NOMO-1 treated with DMSO at 0.1 percent for 48 hours (cell line): ENCODE measurements at regions not wholly inside any gene's neighbourhood (a gene's known extent, or its start where the extent isn't known, plus 50 kb on each side); places are given as distances from the start of the nearest gene placed in this dataset.

Experiments used
- DNase-seq: peaks from one replicate; lab custom pipeline; 2025; ENCODE audit not compliant: unreplicated experiment; lab: John Stamatoyannopoulos, UW

DNA sequence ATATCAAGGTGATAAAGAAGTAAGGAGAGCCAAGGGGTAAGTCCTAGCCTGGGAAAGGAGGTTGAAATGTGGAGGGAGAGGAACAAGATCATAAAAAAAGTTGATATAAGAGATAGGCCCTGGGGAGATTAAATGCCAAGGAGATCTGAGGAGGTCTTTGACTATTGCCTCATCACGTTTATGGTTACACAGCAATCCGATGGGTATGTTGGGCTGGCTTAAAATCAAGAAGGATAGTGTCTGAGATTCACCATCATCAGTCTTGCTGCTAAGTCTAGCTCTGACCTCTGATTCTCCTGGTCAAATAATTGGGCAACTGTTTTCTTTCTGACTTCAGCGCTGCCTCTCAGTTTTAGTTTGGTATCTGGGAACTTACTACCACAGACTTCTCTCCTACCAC lies 416.3 kb downstream of the GPATCH2 start:
- DNase-seq, result no peak

DNA sequence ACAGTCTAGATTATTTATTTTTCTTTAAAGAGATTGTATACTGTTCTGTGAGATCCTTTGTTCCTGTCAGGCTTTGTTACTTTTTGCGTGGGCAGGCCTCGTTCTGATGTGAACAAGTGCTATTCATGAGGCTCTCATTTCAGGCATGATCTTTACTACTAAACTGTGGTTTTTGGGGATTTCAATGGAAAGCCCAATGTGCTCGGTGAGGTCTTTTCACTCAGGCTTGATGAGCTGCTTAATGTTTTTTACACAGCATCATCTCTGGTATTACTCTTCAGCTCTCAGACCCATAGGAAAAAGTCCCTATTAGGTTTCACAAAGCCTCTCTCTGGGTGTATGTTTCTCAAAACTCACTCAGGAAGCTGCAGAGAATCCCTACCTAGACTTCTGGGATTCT lies 419.4 kb downstream of the GPATCH2 start:
- no peak for DNase-seq

- DNase-seq, result no peak
Measured at GRCh38 chr1:217205578-217205977, 425.3 kb downstream of the GPATCH2 start.

GRCh38 chr1:217196616-217197015 lies 434.3 kb downstream of the GPATCH2 start:
- DNase-seq, result no peak

- no peak for DNase-seq
Measured at GRCh38 chr1:217193151-217193550, 437.7 kb downstream of the GPATCH2 start.

DNA sequence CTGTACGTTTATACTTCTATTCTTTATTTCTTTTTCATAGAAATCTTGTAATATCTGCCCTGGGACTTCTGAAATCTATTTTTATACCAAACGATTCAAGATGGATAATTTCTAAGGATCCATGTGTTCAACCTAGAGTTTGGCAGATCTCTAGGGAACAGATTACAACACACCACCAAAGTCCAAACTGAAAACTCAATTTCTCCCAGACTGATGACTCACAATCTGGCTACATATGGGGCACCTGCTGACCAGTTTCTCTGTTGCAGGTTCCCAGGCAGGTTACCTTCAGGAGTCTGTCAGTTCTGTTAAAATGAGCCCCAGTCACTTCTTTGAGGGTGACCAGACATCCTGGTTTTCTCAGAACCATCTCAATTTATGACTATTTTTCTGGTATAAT lies 439.4 kb downstream of the GPATCH2 start:
- DNase-seq, result no peak

GRCh38 chr1:217190359-217190758 lies 440.5 kb downstream of the GPATCH2 start:
- DNase-seq, result no peak

DNA sequence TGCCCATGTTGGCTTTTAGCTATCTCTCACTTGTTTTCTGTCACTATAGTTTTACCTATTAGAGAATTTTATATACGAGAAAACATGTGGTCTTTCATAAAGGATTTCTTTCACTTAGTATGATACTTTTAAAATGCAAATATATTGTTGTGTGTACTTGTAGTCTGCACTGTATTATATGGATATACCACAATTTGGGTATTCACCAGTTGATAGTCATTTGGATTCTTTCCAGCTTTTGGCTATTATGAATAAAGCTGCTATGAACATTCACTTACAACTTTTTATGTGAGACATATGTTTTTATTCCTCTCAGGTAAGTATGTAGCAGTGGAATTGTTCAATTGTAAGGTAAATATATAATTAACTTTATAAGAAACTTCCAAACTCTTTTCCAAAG lies 441.5 kb downstream of the GPATCH2 start:
- DNase-seq, result no peak

GRCh38 chr1:217188280-217189237 lies 442.3 kb downstream of the GPATCH2 start:
- DNase-seq, result no peak

GRCh38 chr1:217186664-217187063 lies 444.2 kb downstream of the GPATCH2 start:
- DNase-seq, result no peak

DNA sequence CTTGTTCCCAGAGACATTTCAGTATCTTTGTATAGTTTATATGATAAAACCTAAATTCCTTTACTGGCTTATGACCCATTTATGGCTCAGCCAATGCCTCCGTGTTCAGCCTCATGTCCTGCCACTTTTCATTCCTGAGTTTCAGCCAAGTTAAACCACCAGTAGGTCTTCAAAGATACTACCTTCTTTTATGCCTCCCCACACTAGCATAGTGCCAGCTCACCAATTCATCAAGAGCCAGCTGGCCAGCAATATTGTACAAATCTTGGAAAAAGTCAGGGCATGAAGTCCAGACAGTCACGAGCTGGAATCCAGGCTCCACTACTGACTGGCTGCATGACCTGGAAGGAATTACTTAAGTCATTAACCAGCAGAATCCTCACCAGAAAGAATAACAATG lies 446.0 kb downstream of the GPATCH2 start:
- DNase-seq, result no peak

DNA sequence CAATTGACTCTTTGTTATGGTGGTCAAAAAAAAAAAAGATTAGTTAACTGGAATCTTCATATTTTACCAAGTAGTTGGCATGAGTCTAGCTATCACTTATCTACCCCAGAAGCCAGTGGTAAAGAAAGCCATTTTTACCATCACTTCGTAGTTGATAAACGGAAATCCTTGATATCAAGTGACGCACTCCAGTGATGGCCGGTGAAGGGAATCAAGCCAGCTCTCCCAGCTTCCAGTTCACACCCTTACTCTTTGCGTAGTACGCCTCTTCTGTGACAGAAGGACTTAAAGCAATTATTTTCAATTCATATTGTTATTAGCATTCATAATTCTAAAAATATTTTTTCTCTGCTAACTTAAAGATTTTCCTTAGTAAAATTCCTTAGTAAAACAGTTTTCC lies 447.9 kb downstream of the GPATCH2 start:
- no peak for DNase-seq

DNA sequence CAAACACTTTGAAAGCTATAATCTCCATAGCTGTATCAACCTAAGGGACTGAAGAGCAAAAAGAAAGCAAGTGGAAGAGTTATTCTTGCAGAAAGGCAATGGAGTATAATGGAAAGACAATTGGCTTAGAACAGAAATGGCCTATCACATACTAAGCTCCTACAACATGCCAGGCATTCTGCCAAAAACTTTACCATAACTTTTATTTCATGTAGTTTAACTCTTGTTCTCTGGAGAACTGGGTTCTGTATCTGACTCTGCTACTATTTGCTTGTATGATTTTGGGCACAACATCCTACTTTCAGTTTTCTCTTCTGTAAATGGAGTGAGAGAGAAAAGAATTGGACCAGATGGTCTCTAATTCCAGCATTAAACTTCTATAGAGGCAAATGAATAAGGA lies 449.1 kb downstream of the GPATCH2 start:
- DNase-seq, result no peak

- DNase-seq, result no peak
Measured at GRCh38 chr1:217181176-217181746, 449.6 kb downstream of the GPATCH2 start.

- no peak for DNase-seq
Measured at GRCh38 chr1:217180443-217180842, 450.4 kb downstream of the GPATCH2 start.

DNA sequence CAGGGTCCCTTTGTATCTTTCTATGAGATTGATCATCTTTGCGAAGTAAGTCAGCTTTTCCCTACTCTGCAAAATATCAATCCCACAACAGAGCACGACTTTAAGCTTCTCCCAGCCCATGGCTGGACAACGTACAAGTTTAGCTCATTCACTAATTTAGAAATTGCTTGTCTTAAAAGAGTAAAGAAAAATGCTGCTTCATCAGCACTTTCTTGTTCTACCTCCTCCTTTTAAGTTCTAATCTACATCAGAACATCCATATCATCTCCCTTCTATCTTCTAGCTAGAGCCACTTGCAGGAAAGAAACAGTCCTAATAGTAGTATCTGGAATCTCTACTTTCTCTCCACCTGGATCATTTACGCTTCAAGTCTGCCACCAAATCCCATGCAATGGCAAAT lies 441.2 kb upstream of the ESRRG start:
- no peak for DNase-seq

- DNase-seq, result no peak
Measured at GRCh38 chr1:217153361-217153760, 430.1 kb upstream of the ESRRG start.

- no peak for DNase-seq
Measured at GRCh38 chr1:217150366-217150765, 427.1 kb upstream of the ESRRG start.

DNA sequence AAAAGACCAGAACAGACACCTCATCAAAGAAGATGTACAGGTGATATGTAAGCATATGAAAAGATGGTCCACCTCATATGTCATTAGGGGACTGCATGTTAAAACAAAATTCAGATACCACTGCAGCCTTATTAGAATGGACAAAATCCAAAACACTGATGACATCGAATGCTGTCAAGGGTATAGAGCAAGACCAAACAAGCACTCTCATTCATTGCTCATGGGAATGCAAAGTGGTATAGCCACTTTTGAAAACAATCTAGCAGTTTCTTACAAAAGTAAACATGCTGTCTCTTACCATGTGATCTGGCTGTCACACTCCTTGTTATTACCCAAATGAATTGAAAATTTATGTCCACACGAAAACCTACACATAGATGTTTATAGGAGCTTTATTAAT lies 426.6 kb upstream of the ESRRG start:
- no peak for DNase-seq

GRCh38 chr1:217141711-217142110 lies 418.5 kb upstream of the ESRRG start:
- no peak for DNase-seq

DNA sequence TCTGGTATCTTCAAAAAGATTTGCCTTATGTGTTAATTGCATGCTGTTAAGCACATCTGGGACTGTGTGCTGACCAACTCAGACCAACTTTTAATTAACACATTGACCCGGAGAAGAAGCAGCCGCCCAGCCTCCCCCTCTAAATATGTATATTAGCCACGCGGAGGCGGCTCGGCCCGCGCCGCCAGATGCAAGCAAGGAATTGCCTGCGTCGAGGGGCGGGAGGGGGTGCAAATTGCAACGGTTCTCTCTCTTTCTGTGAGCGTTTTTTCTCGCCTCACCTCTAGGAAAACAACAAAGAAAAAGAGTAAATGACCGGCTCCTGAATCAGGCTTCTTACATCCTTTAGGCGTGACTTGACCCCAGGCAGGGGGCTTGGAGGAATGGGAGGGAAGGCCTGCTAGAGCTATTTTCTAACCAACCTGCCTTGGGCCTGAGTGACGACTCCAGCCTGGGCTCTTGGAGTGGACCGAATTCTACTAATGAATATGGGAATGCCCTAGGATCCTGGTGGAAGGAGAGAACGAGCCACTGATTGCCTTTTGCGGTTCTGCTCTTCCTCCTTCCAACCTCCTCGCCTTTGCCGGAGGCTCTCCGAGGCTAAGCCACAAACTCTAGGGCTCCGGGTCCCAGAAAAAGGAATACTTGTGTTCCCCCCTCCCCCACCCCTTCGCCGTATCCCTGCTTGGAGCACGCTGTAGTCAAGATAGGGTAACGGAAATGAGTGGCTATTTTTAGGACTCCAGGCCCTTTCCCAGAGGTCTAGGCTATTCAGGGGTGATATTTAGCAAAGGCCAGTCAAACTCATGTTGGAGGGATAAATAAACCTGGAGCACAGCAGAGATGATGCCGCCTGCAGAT lies 417.0 kb upstream of the ESRRG start:
- no peak for DNase-seq

DNA sequence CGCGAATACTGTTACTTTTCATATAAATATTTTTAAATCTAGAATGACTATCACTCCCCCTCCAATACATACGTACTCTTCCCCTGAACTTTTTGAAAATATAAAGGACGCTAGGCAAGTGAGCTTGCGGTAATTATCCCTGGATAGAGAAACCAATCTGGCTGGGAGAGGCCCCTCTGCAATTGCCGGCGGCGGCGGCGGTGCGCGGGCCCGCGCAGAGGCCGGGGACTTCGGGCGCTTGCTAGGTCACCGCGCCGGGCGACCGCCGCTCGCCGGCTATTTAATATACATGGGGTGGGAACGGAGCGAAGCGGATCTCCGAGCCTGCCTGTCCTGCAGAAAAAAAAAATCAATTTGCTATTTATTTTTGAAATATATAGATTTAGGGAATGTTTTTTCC lies 416.3 kb upstream of the ESRRG start:
- DNase-seq, result no peak
